Activated CD8-positive, alpha-beta memory T cell treated with anti-CD3 and anti-CD28 coated beads for 36 hours (primary cell): ENCODE measurements at regions not wholly inside any gene's neighbourhood (a gene's known extent, or its start where the extent isn't known, plus 50 kb on each side); places are given as distances from the start of the nearest gene placed in this dataset.

Source experiments
- CTCF ChIA-PET: fragments of 350-600 bp; sonication (Branson Sonifier 250); formaldehyde crosslinking; loops from one replicate; lab custom pipeline; 2021; ENCODE audit warnings: antibody characterized with exemption; lab: Charles Lee
- POLR2A ChIA-PET: fragments of 350-600 bp; sonication (Branson Sonifier 250); formaldehyde crosslinking; loops from one replicate; lab custom pipeline; 2021; ENCODE audit warnings: antibody characterized with exemption; lab: Charles Lee

- POLR2A ChIA-PET, result no interaction called here
Measured at GRCh38 chr6:40280231-40280630, 306.9 kb downstream of the LRFN2 start.

GRCh38 chr6:40276141-40276540 lies 311.0 kb downstream of the LRFN2 start:
- POLR2A ChIA-PET, result no interaction called here
- CTCF ChIA-PET, result no interaction called here

More at GRCh38 chr6:40280231-40280630, 306.9 kb downstream of the LRFN2 start:
- CTCF ChIA-PET, result no interaction called here

GRCh38 chr6:40274058-40274457 lies 313.1 kb downstream of the LRFN2 start:
- ChIA-PET CTCF (no interaction called here), POLR2A (no interaction called here)

GRCh38 chr6:40268614-40269013 lies 318.6 kb downstream of the LRFN2 start:
- ChIA-PET CTCF (no interaction called here), POLR2A (no interaction called here)

- POLR2A ChIA-PET, result no interaction called here
Measured at GRCh38 chr6:40268166-40268565, 319.0 kb downstream of the LRFN2 start.

GRCh38 chr6:40265615-40266014 lies 321.5 kb downstream of the LRFN2 start:
- ChIA-PET CTCF (no interaction called here), POLR2A (no interaction called here)

More at GRCh38 chr6:40268166-40268565, 319.0 kb downstream of the LRFN2 start:
- CTCF ChIA-PET, result no interaction called here

GRCh38 chr6:40263970-40264369 lies 323.2 kb downstream of the LRFN2 start:
- POLR2A ChIA-PET, result no interaction called here
- CTCF ChIA-PET, result no interaction called here

GRCh38 chr6:40262363-40262762 lies 324.8 kb downstream of the LRFN2 start:
- ChIA-PET POLR2A (no interaction called here), CTCF (no interaction called here)

GRCh38 chr6:40258531-40258930 lies 324.3 kb upstream of the MOCS1 start:
- ChIA-PET CTCF (no interaction called here), POLR2A (no interaction called here)

- ChIA-PET POLR2A (no interaction called here), CTCF (no interaction called here)
Measured at GRCh38 chr6:40256831-40257230, 322.6 kb upstream of the MOCS1 start.

- ChIA-PET POLR2A (no interaction called here), CTCF (no interaction called here)
Measured at GRCh38 chr6:40256224-40256623, 322.0 kb upstream of the MOCS1 start.

- POLR2A ChIA-PET, result no interaction called here
- CTCF ChIA-PET, result no interaction called here
Measured at GRCh38 chr6:40253420-40253819, 319.2 kb upstream of the MOCS1 start.

GRCh38 chr6:40252531-40253258 lies 318.4 kb upstream of the MOCS1 start:
- POLR2A ChIA-PET, result no interaction called here
- CTCF ChIA-PET, result no interaction called here

- CTCF ChIA-PET, result no interaction called here
- POLR2A ChIA-PET, result no interaction called here
Measured at GRCh38 chr6:40251637-40252300, 317.5 kb upstream of the MOCS1 start.

GRCh38 chr6:40249935-40250334 lies 315.7 kb upstream of the MOCS1 start:
- CTCF ChIA-PET, result no interaction called here
- POLR2A ChIA-PET, result no interaction called here

GRCh38 chr6:40247516-40248115 lies 313.4 kb upstream of the MOCS1 start:
- POLR2A ChIA-PET, result no interaction called here
- CTCF ChIA-PET, result interaction anchor here (0.6 kb wide), 1 partner anchor 328 kb away, joined by 3 read pairs; no protein-coding TSS in a partner anchor

- ChIA-PET CTCF (no interaction called here), POLR2A (no interaction called here)
Measured at GRCh38 chr6:40244699-40245098, 310.4 kb upstream of the MOCS1 start.

GRCh38 chr6:40232698-40233097 lies 298.4 kb upstream of the MOCS1 start:
- POLR2A ChIA-PET, result no interaction called here
- CTCF ChIA-PET, result no interaction called here

- ChIA-PET POLR2A (no interaction called here), CTCF (no interaction called here)
Measured at GRCh38 chr6:40227735-40228134, 293.5 kb upstream of the MOCS1 start.

- ChIA-PET CTCF (no interaction called here), POLR2A (no interaction called here)
Measured at GRCh38 chr6:40222354-40222753, 288.1 kb upstream of the MOCS1 start.

- ChIA-PET POLR2A (no interaction called here), CTCF (no interaction called here)
Measured at GRCh38 chr6:40219799-40220198, 285.5 kb upstream of the MOCS1 start.
